ENCODE measurements at regions not wholly inside any gene's neighbourhood (a gene's known extent, or its start where the extent isn't known, plus 50 kb on each side); places are given as distances from the start of the nearest gene placed in this dataset.
"Not testable (repeated sequence)": the region's sequence is repeated elsewhere in the genome, so short reads cannot be mapped to it uniquely, and the experiment has no call there.

GRCh38 chr14:105679959-105680735, 153.8 kb downstream of the TMEM121 start:
- DNase-seq, result not testable (repeated sequence)

GRCh38 chr14:105680736-105681098, 154.3 kb downstream of the TMEM121 start:
- not testable (repeated sequence) for DNase-seq

DNA sequence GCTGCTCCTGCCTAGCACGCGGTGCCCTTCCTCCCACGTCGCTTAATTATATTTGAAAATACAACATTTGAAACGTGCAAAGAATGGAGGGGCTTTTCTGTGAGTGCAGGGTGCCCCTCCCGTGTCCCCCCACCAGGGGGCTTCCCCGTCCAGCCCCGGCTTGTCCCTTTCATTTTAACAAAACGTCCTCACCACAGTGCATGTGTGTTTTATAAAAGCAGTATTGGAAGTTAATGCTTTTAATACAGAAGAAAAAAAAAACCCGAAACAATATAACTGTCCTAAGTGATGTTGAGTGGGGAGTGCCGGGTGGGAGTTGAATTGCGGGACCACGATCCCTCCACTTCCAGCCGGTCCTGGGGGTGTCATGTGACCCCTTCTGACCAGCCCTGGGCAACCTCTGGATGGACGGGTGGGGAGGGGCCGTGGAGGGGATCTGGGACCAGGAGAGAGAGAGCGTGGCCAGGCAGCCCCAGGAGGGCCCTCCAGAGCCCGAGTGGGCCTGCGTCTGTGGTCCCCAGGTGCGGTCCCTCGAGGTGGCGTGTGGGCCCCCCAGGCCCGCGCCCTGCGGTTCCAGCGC, 155.3 kb downstream of the TMEM121 start:
- DNase-seq, result not testable (repeated sequence)

DNA sequence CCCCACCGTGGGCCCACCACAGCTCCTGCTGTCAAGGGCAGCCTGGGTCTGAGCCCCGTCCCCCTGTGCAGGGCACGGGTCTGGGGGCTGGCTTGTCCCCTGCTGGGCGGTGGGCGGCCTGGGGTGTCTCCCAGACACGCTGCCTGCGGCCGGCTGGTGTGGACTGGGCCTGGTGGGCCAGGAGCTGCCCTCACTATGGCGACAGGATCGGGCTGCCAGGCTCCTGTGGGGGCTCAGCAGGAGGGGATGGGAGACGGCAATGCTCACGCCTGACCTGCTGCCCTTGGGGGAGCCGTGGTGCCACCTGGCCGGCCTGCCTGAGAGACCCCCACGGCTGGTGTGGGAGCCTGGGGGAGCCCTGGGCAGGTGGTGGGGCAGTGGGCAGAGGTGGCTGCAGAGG, 156.1 kb downstream of the TMEM121 start:
- not testable (repeated sequence) for DNase-seq

- no peak for DNase-seq
These were observed 156.7 kb downstream of the TMEM121 start for GRCh38 chr14:105682956-105683570.

DNA sequence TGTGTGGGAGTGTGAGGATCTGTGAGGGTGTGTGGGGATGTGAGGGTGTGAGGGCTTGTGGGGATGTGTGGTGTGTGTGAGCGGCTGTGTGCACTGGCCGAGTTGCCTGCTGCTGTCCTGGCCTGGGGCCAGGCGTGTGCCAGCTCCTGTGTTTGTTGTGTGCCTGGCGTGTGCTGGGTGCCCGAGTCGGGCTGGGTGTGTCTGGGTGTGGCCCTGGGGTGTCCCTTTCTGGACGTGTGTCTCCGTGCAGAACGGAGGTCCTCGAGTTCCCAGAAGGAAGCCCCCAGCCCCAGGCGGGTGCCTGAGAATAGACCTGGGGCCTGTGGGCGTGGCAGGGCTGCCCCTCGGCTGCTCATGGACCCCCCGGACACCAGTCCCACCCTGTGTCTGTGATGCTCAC, 157.7 kb downstream of the TMEM121 start:
- not testable (repeated sequence) for DNase-seq

- DNase-seq, result not testable (repeated sequence)
These were observed 158.2 kb downstream of the TMEM121 start for GRCh38 chr14:105684597-105684996.

DNA sequence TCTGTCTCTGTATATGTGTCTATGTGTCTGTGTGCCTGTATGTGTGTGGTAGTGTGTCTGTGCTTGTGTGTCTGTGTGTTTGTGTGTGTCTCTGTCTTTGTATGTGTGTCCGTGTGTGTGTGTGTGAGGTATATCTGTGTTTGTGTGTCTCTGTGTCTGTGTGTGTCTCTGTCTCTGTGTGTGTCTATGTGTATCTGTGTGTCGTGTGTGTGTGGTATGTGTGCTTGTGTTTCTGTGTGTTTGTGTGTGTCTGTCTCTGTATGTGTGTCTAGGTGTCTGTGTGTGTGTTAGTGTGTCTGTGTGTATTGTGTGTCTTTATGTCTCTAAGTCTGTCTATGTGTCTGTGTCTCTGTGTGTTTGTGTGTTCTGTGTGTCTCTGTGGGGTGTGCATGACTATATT, 158.6 kb downstream of the TMEM121 start:
- DNase-seq, result no peak

- not testable (repeated sequence) for DNase-seq
These were observed 159.2 kb downstream of the TMEM121 start for GRCh38 chr14:105685605-105686004.

DNA sequence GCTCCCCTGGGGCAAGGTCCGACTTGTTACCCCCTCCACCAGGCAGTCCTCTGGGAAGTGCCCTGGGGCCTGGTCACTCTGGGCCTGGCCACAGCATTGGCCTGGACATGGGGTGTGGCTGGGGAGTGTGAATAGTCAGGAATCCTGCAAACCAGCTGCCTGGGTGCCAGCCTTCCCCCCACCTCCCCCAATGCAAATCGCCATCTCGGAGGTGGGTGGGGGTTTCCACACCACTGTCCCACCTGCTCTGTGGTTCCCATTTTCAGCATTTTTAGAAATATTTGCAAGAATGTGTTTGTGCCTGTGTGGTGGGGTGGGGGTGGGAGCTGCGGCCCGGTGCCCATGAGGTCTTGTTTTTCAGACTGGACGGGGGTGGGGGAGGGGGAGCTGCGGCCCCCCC, 159.7 kb downstream of the TMEM121 start:
- DNase-seq, result not testable (repeated sequence)

- not testable (repeated sequence) for DNase-seq
These were observed 160.2 kb downstream of the TMEM121 start for GRCh38 chr14:105686462-105687170.

DNA sequence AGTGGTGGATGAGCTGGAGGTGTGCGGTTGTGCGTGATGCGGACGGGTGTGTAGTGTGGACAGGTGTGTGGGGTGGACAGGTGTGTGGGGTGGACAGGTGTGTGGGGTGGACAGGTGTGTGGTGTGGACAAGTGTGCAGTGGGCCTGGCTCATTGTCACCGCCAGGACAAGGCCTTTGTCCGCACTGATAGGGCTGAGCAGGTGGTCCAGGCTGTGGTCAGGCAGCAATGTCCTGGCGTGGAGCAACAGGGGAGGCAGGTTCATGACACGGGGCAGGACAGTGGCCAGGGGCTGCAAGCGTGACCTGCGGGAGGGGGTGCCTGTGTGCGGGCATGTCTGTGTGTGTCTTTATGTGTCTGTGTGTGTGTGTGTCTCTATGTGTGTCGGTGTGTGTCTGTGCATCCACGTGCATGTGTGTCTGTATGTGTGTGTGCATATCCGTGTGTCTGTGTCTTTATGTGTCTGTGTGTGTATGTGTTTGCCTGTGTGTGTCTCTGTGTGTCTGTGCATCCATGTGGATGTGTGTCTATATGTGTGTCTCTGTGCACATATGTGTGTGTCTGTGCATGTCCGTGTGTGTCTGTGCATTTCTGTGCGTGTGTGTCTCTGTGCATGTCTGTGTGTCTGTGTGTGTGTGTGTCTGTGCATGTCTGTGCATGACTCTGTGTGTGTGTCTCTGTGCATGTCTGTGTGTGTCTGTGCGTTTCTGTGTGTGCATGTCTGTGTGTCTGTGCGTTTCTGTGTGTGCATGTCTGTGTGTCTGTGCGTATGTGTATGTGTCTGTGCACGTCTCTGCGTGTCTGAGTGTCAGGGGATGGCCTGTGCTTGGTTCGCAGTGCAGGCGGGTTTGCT, 161.0 kb downstream of the TMEM121 start:
- not testable (repeated sequence) for DNase-seq

GRCh38 chr14:105688023-105688351, 161.6 kb downstream of the TMEM121 start:
- DNase-seq, result not testable (repeated sequence)

- DNase-seq, result not testable (repeated sequence)
These were observed 162.4 kb downstream of the TMEM121 start for GRCh38 chr14:105688664-105689221.

GRCh38 chr14:105689722-105690121, 163.3 kb downstream of the TMEM121 start:
- no peak for DNase-seq

DNA sequence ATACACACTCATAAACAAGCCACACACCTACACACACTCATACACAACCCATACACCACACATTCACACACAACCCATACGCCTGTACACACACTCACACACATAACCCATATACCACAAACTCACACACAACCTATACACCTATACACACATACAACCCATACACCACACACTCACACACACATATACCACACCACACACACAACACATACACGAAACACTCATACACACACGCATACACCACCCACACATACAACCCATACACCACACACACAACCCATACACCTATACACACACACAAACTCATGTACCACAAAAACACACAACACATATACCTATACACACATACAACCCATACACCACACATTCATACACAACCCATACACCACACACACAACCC, 164.3 kb downstream of the TMEM121 start:
- DNase-seq, result no peak

GRCh38 chr14:105691321-105692109, 165.1 kb downstream of the TMEM121 start:
- not testable (repeated sequence) for DNase-seq

GRCh38 chr14:105692110-105692685, 165.8 kb downstream of the TMEM121 start:
- not testable (repeated sequence) for DNase-seq

- DNase-seq, result no peak
These were observed 168.6 kb downstream of the TMEM121 start for GRCh38 chr14:105694961-105695360.

DNA sequence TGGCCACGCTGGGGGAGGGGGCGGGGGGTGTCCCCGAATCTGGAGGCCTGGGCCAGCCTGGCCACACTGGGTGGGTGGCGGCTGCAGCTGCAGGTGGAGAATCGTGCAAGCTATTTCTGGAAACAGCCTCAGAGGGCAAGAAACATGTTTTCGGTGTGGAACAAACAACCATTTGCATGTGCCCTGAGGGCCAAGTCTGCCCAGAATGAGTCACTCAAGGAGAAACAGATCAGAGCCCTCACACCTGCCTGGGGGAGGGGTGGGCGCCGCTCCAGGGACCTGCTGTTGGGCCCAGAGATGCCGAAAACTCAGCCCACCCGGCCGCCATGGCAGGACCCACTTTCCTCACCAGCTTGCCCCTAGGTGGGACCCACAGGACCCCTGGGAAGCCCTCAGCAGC, 170.0 kb downstream of the TMEM121 start:
- not testable (repeated sequence) for DNase-seq

DNA sequence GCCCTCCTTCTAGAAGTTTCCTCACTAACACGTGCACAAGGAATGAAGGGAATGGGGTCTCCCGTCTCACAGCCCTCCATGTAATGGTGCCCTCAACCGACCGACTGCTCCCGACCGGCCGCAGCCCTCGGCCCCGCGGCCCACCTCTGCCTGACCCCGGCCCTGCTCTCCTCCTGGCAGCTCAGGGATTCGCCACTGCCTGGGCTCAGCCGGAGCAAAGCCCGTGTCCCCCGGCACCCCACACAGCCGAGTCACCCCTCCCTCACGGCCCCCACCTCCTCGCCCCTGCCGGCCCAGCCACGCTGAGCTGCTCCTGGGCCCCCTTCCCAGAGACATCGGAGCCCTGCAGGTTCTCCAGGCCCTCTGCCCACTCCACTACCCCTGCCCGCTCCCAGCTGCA, 171.0 kb downstream of the TMEM121 start:
- DNase-seq, result not testable (repeated sequence)

Data from inflammatory macrophage (primary cell).